SK-N-SH (cell line): ENCODE measurements at regions not wholly inside any gene's neighbourhood (a gene's known extent, or its start where the extent isn't known, plus 50 kb on each side); places are given as distances from the start of the nearest gene placed in this dataset.

ENCODE experiments used
- CTCF ChIA-PET: fragments of 300-600, 350-600 bp; formaldehyde crosslinking; extraction: SDS; loops from one replicate; lab custom pipeline; 2021; lab: Yijun Ruan, JAX
- POLR2A ChIA-PET: fragments of 350-600 bp; sonication (Branson Sonifier 250); formaldehyde crosslinking; extraction: SDS; loops from one replicate; lab custom pipeline; 2020; ENCODE audit warnings: antibody characterized with exemption, inconsistent platforms; lab: Yijun Ruan, JAX
- DNase-seq: peaks from one replicate; pipeline ENCODE4 v3.0.0; 2012
- H2AFZ ChIP-seq: fragments of 200-600 bp; sonication (generic); 2 replicates; pipeline ENCODE4 v1.8.1; 2016; ENCODE audit warnings: antibody characterized with exemption, mild to moderate bottlenecking, low read depth
- H3F3A ChIP-seq: fragments of 200-600 bp; sonication (generic); replicated peaks from 2 replicates; pipeline ENCODE3; 2016; ENCODE audit warnings: antibody characterized with exemption, mild to moderate bottlenecking; ENCODE audit not compliant: insufficient read depth
- H3K27ac ChIP-seq, 2 experiments: fragments of 200-500 bp in 1 of 2; fragments of 200-600 bp in 1 of 2; sonication (Bioruptor generic) in 1 of 2; sonication (generic), shearing (Covaris generic) in 1 of 2; 2 replicates each; pipeline versions ENCODE4 v1.5.1 to v1.6.1; 2014 to 2016; ENCODE audit warnings: low read depth in 2 of 2, inconsistent platforms in 1 of 2, low read length in 1 of 2, mild to moderate bottlenecking in 1 of 2, mixed read lengths in 1 of 2
- H3K27me3 ChIP-seq: fragments of 200-600 bp; sonication (generic), shearing (Covaris generic); 2 replicates; pipeline ENCODE4 v1.6.1; 2016; ENCODE audit warnings: mixed run types; ENCODE audit not compliant: insufficient read depth
- H3K36me3 ChIP-seq, 2 experiments: fragments of 200-500 bp in 1 of 2; fragments of 200-600 bp in 1 of 2; sonication (Bioruptor generic) in 1 of 2; sonication (generic) in 1 of 2; replicated peaks in 1 of 2; 2 replicates each; pipeline versions ENCODE3 to v1.5.1; 2014 to 2016; ENCODE audit warnings: low read length in 1 of 2, mild to moderate bottlenecking in 1 of 2; ENCODE audit not compliant: insufficient read depth in 2 of 2, control insufficient read depth in 1 of 2
- H3K4me1 ChIP-seq, 2 experiments: fragments of 200-500 bp in 1 of 2; fragments of 200-600 bp in 1 of 2; sonication (Bioruptor generic) in 1 of 2; sonication (generic), shearing (Covaris generic) in 1 of 2; 2 replicates each; pipeline versions ENCODE4 v1.5.1 to v1.6.1; 2014 to 2016; ENCODE audit warnings: low read depth in 1 of 2, low read length in 1 of 2, mixed run types in 1 of 2; ENCODE audit not compliant: insufficient read depth in 2 of 2, control insufficient read depth in 1 of 2
- H3K4me2 ChIP-seq: fragments of 200-600 bp; sonication (generic), shearing (Covaris generic); 2 replicates; pipeline ENCODE4 v1.6.1; 2017; ENCODE audit warnings: mixed run types
- H3K4me3 ChIP-seq, 2 experiments: fragments of 200-500 bp in 1 of 2; fragments of 200-600 bp in 1 of 2; sonication (Bioruptor generic) in 1 of 2; sonication (generic), shearing (Covaris generic) in 1 of 2; 2 replicates each; pipeline versions ENCODE4 v1.5.1 to v1.8.1; 2014 to 2016; ENCODE audit warnings: low read depth in 2 of 2, inconsistent platforms in 1 of 2, low read length in 1 of 2, mild to moderate bottlenecking in 1 of 2, mixed read lengths in 1 of 2, moderate library complexity in 1 of 2
- H3K79me2 ChIP-seq: fragments of 200-600 bp; sonication (generic); 2 replicates; pipeline ENCODE4 v1.8.1; 2017; ENCODE audit warnings: mild to moderate bottlenecking; ENCODE audit not compliant: insufficient read depth
- H3K9ac ChIP-seq: fragments of 200-600 bp; sonication (generic); 2 replicates; pipeline ENCODE4 v1.6.1; 2017; ENCODE audit warnings: mixed run types
- H3K9me2 ChIP-seq: fragments of 200-600 bp; sonication (generic); 2 replicates; pipeline ENCODE4 v1.6.1; 2017; ENCODE audit warnings: mixed run types
- H3K9me3 ChIP-seq: fragments of 200-600 bp; sonication (generic); 2 replicates; pipeline ENCODE4 v1.6.1; 2017; ENCODE audit warnings: mixed run types, mild to moderate bottlenecking, moderate library complexity
- H4K20me1 ChIP-seq: fragments of 200-600 bp; sonication (generic); 2 replicates; pipeline ENCODE4 v1.6.1; 2017; ENCODE audit warnings: mild to moderate bottlenecking, mixed run types; ENCODE audit not compliant: insufficient read depth
- CHD2 ChIP-seq: fragments of 150-350 bp; IDR thresholded peaks from 2 replicates; pipeline ENCODE4 v1.6.1; 2018; ENCODE audit warnings: low read length; ENCODE audit not compliant: partially characterized antibody
- ELF1 ChIP-seq: IDR thresholded peaks from 2 replicates; pipeline ENCODE4 v1.4.0; 2012
- GABPA ChIP-seq: IDR thresholded peaks from 2 replicates; pipeline ENCODE4 v1.4.0; 2012; ENCODE audit warnings: low read depth, mild to moderate bottlenecking
- JUND ChIP-seq: IDR thresholded peaks from 2 replicates; pipeline ENCODE4 v1.4.0; 2012
- MEF2A ChIP-seq: IDR thresholded peaks from 2 replicates; pipeline ENCODE4 v1.4.0; 2012; ENCODE audit warnings: low read depth, borderline replicate concordance
- MXI1 ChIP-seq: IDR thresholded peaks from 2 replicates; pipeline ENCODE4 v1.6.1; 2012; ENCODE audit warnings: mild to moderate bottlenecking, low read depth, low read length, improper control_type of control experiment
- POLR2AphosphoS5 ChIP-seq: IDR thresholded peaks from 2 replicates; pipeline ENCODE4 v1.6.1; 2012; ENCODE audit warnings: low read depth, low read length
- REST ChIP-seq: IDR thresholded peaks from 2 replicates; pipeline ENCODE4 v1.6.1; 2012; ENCODE audit warnings: mild to moderate bottlenecking, low read depth, low read length, moderate library complexity
- TAF1 ChIP-seq: IDR thresholded peaks from 2 replicates; pipeline ENCODE4 v1.6.1; 2012; ENCODE audit warnings: low read depth, mild to moderate bottlenecking, low read length, moderate library complexity, borderline replicate concordance
- TCF12 ChIP-seq: IDR thresholded peaks from 2 replicates; pipeline ENCODE4 v1.4.0; 2012
- USF2 ChIP-seq: fragments of 150-350 bp; IDR thresholded peaks from 2 replicates; pipeline ENCODE4 v1.6.1; 2017; ENCODE audit warnings: antibody characterized with exemption, low read length, low read depth, borderline replicate concordance
- YY1 ChIP-seq: IDR thresholded peaks from 2 replicates; pipeline ENCODE4 v1.4.0; 2012; ENCODE audit warnings: low read depth, mild to moderate bottlenecking
- WGBS: methylation state at CpG from one replicate; pipeline ENCODE4 v1.1.6; 2017; ENCODE audit warnings: low lambda C conversion rate; 5-methylcytosine and 5-hydroxymethylcytosine counted together
- TF ChIP-seq, protein P1 (sequence below): IDR thresholded peaks from 2 replicates; pipeline ENCODE4 v1.4.0; 2012; ENCODE audit warnings: low read depth, borderline replicate concordance
- TF ChIP-seq, protein P2 (sequence below): fragments of 150-350 bp; IDR thresholded peaks from 2 replicates; pipeline ENCODE4 v1.6.1; 2016; ENCODE audit warnings: mild to moderate bottlenecking, low read depth, low read length

- no peaks in the 10 kb centered on the region for H4K20me1 ChIP-seq
- no peak for TF ChIP-seq REST
- no peak for TF ChIP-seq YY1
- TF ChIP-seq, protein P1, sequence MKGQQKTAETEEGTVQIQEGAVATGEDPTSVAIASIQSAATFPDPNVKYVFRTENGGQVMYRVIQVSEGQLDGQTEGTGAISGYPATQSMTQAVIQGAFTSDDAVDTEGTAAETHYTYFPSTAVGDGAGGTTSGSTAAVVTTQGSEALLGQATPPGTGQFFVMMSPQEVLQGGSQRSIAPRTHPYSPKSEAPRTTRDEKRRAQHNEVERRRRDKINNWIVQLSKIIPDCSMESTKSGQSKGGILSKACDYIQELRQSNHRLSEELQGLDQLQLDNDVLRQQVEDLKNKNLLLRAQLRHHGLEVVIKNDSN, result no peak
- TF ChIP-seq CHD2, result no peak
- TF ChIP-seq, protein P2, sequence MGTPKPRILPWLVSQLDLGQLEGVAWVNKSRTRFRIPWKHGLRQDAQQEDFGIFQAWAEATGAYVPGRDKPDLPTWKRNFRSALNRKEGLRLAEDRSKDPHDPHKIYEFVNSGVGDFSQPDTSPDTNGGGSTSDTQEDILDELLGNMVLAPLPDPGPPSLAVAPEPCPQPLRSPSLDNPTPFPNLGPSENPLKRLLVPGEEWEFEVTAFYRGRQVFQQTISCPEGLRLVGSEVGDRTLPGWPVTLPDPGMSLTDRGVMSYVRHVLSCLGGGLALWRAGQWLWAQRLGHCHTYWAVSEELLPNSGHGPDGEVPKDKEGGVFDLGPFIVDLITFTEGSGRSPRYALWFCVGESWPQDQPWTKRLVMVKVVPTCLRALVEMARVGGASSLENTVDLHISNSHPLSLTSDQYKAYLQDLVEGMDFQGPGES, result no peak
- no peak for TF ChIP-seq JUND
- TF ChIP-seq TCF12, result no peak
- TF ChIP-seq, all 33 proteins: peak for 0
- Histone ChIP-seq H3K4me2 (no peak overlapping the region), H3K9me3 (no peaks in the 10 kb centered on the region), H3K27me3 (no peaks in the 10 kb centered on the region), H3K27ac (no peak overlapping the region), H3K9ac (no peak overlapping the region), H3K36me3 (no peaks in the 10 kb centered on the region), H2AFZ (no peak overlapping the region), H3K9me2 (no peaks in the 10 kb centered on the region), H3F3A (no peaks in the 10 kb centered on the region), H3K79me2 (no peaks in the 10 kb centered on the region), H3K4me3 (no peak overlapping the region), H3K4me1 (peaks cover 0 to 11% of the 10 kb centered on the region in 2 experiments; a peak in 3 of 4 replicates)
- no peak for DNase-seq
- CTCF ChIA-PET, result no interaction called here
- POLR2A ChIA-PET, result no interaction called here
Measured at GRCh38 chr5:167921796-167922195, 369.6 kb upstream of the WWC1 start.

- no peak overlapping the region for H2AFZ ChIP-seq
- H4K20me1 ChIP-seq, result no peaks in the 10 kb centered on the region
- H3K79me2 ChIP-seq, result no peaks in the 10 kb centered on the region
- H3K27ac ChIP-seq, result no peak overlapping the region
- H3K9me3 ChIP-seq, result no peaks in the 10 kb centered on the region
- no peaks in the 10 kb centered on the region for H3K36me3 ChIP-seq
- no peaks in the 10 kb centered on the region for H3K27me3 ChIP-seq
- no peak overlapping the region for H3K4me3 ChIP-seq
- H3K4me2 ChIP-seq, result no peak overlapping the region
- H3F3A ChIP-seq, result no peaks in the 10 kb centered on the region
- H3K9ac ChIP-seq, result no peak overlapping the region
- H3K9me2 ChIP-seq, result no peaks in the 10 kb centered on the region
- DNase-seq, result no peak
- H3K4me1 ChIP-seq, result peaks cover 0 to 7% of the 10 kb centered on the region in 2 experiments; a peak in 3 of 4 replicates
- ChIA-PET POLR2A (no interaction called here), CTCF (no interaction called here)
- TF ChIP-seq ELF1 (no peak), MXI1 (no peak), TAF1 (no peak), POLR2AphosphoS5 (no peak), MEF2A (no peak), GABPA (no peak), USF2 (no peak)
- 42% methylated on average over 4 of the region's 4 CpGs for WGBS
Measured at GRCh38 chr5:167923396-167923795, 368.0 kb upstream of the WWC1 start.
